ENCODE measurements at regions not wholly inside any gene's neighbourhood (a gene's known extent, or its start where the extent isn't known, plus 50 kb on each side); places are given as distances from the start of the nearest gene placed in this dataset.

DNA sequence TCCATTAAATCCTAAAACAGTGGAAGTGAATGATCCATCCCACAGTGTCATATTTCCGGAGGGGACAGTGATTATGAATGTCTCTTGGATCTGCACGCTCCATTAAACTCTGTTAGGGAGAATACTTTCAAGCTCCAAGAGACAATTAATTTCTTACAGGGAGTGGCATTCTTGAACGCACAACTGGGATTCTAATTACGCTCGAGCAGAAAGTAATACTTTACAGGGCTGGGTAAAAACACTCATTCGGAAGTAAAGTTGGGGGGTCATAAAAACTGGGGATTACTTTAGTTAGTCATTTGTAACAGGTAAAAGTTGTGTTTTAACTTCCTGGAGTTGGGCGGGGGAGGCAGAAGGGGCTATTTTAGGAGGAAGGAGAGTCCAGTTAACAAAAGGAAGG, 151.8 kb downstream of the ZFP64 start:
- no peak for TF ChIP-seq CREB1 (IDR thresholded peaks at IDR 0.05; ENCODE audit: low read depth)
- TF ChIP-seq ZBTB7A (IDR thresholded peaks at IDR 0.05; ENCODE audit: low read depth), result no peak
- no peak for TF ChIP-seq EGR1 (IDR thresholded peaks at IDR 0.05)
- peak; percentile 45; the same call in 1 of the 2 replicates for TF ChIP-seq TEAD4 (IDR thresholded peaks at IDR 0.05)
- TF ChIP-seq, protein P1, sequence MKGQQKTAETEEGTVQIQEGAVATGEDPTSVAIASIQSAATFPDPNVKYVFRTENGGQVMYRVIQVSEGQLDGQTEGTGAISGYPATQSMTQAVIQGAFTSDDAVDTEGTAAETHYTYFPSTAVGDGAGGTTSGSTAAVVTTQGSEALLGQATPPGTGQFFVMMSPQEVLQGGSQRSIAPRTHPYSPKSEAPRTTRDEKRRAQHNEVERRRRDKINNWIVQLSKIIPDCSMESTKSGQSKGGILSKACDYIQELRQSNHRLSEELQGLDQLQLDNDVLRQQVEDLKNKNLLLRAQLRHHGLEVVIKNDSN (IDR thresholded peaks at IDR 0.05), result no peak
- 0 out of 2 replicates have a peak, but pooled peaks have one; percentile 29 for TF ChIP-seq EP300 (IDR thresholded peaks at IDR 0.05; ENCODE audit: borderline replicate concordance)
- no peak for TF ChIP-seq FOXM1 (IDR thresholded peaks at IDR 0.05; ENCODE audit: borderline replicate concordance, low read depth)
- TF ChIP-seq TCF12 (IDR thresholded peaks at IDR 0.05; ENCODE audit: low read depth), result peak; percentile 46
- TF ChIP-seq YY1 (IDR thresholded peaks at IDR 0.05; ENCODE audit: low read depth), result no peak
- no peak for TF ChIP-seq CEBPB (IDR thresholded peaks at IDR 0.05)
- TF ChIP-seq RAD21 (IDR thresholded peaks at IDR 0.05; ENCODE audit: low read depth), result no peak
- TF ChIP-seq, protein P2, sequence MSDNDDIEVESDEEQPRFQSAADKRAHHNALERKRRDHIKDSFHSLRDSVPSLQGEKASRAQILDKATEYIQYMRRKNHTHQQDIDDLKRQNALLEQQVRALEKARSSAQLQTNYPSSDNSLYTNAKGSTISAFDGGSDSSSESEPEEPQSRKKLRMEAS (IDR thresholded peaks at IDR 0.05), result no peak
- TF ChIP-seq, protein P3, sequence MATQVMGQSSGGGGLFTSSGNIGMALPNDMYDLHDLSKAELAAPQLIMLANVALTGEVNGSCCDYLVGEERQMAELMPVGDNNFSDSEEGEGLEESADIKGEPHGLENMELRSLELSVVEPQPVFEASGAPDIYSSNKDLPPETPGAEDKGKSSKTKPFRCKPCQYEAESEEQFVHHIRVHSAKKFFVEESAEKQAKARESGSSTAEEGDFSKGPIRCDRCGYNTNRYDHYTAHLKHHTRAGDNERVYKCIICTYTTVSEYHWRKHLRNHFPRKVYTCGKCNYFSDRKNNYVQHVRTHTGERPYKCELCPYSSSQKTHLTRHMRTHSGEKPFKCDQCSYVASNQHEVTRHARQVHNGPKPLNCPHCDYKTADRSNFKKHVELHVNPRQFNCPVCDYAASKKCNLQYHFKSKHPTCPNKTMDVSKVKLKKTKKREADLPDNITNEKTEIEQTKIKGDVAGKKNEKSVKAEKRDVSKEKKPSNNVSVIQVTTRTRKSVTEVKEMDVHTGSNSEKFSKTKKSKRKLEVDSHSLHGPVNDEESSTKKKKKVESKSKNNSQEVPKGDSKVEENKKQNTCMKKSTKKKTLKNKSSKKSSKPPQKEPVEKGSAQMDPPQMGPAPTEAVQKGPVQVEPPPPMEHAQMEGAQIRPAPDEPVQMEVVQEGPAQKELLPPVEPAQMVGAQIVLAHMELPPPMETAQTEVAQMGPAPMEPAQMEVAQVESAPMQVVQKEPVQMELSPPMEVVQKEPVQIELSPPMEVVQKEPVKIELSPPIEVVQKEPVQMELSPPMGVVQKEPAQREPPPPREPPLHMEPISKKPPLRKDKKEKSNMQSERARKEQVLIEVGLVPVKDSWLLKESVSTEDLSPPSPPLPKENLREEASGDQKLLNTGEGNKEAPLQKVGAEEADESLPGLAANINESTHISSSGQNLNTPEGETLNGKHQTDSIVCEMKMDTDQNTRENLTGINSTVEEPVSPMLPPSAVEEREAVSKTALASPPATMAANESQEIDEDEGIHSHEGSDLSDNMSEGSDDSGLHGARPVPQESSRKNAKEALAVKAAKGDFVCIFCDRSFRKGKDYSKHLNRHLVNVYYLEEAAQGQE (IDR thresholded peaks at IDR 0.05; ENCODE audit: low read depth), result no peak

DNA sequence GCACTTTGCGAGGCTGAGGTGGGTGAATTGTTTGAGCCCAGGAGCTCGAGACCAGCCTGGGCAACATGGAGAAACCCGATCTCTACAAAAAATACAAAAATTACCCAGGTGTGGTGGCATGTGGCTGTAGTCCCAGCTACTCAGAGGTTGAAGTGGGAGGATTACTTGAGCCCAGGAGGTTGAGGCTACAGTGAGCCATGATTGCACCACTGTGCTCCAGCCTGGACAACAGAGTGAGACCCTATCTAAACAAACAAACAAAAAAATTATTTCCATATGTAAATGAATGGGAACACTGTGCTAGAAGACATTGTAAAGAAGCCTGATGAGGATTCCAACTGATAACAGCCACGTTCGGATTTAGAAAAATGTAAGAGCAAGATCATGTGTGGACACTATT, 154.2 kb downstream of the ZFP64 start:
- no peak for TF ChIP-seq TCF12 (IDR thresholded peaks at IDR 0.05; ENCODE audit: low read depth)
- TF ChIP-seq RAD21 (IDR thresholded peaks at IDR 0.05; ENCODE audit: low read depth), result no peak
- no peak for TF ChIP-seq NFIC (IDR thresholded peaks at IDR 0.05)
- TF ChIP-seq EGR1 (IDR thresholded peaks at IDR 0.05), result no peak

DNA sequence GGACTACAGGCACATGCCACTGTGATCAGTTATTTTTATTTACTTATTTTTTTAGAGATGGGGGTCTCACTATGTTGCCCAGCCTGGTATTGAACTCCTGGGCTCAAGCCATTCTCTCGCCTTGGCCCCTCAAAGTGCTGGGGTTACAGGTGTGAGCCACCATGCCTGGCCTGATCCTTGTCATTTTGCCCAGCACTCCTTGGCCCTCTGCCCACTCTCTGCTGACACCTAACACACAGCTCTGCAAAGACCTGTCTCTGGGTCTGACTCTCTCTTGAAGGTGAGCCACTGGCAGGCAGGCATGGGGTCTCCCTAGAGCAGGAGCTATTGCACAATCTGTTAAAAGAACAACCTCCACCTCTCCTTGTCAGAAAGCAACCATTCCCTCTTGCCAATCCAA, 155.6 kb downstream of the ZFP64 start:
- peak; percentile 49; the same call in 1 of the 2 replicates for TF ChIP-seq CEBPB (IDR thresholded peaks at IDR 0.05)
- no peak for TF ChIP-seq YY1 (IDR thresholded peaks at IDR 0.05; ENCODE audit: low read depth)

DNA sequence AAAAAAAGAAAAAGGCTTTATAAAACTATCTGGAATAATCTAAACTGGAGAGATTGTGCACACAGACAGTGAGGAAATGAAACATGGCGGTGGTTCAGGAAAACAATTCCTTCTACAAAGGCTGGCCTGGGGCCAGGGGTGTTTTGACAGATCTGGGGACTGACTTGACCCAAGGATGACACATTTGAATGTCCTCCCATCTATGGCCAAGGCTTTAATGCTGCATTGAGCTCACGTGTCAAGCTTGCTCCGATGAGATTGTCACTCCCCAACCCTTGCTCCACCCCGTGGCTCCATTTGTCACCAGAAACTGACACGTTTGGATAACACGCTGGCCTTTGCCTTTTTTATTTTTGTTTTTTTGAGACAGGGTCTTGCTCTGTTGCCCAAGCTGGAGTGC, 156.1 kb downstream of the ZFP64 start:
- no peak for TF ChIP-seq EP300 (IDR thresholded peaks at IDR 0.05; ENCODE audit: borderline replicate concordance)
- TF ChIP-seq, protein P3 (IDR thresholded peaks at IDR 0.05; ENCODE audit: low read depth), result no peak
- TF ChIP-seq CEBPB (IDR thresholded peaks at IDR 0.05), result no peak
- TF ChIP-seq, protein P2 (IDR thresholded peaks at IDR 0.05), result no peak
- TF ChIP-seq TCF12 (IDR thresholded peaks at IDR 0.05; ENCODE audit: low read depth), result no peak

DNA sequence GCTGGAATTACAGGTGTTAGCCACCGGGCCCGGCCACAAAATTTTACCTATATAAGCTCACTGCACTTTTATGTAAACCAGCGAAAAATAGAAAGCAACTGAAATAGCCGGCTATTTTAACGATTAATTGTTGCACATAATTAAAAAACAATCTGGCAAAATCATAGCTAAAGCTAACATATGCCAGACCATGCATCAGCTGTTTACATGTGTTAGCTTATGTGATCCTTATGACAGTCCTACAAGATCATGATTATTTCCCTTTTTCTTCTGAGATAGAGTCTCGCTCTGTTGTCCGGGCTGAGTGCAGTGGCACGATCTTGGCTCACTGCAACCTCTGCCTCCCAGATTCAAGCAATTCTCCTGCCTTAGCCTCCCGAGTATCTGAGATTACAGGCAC, 157.0 kb downstream of the ZFP64 start:
- TF ChIP-seq ZBTB7A (IDR thresholded peaks at IDR 0.05; ENCODE audit: low read depth) (no peak), EP300 (IDR thresholded peaks at IDR 0.05; ENCODE audit: borderline replicate concordance) (no peak), EGR1 (IDR thresholded peaks at IDR 0.05) (no peak), YY1 (IDR thresholded peaks at IDR 0.05; ENCODE audit: low read depth) (no peak), NFIC (IDR thresholded peaks at IDR 0.05) (no peak), RAD21 (IDR thresholded peaks at IDR 0.05; ENCODE audit: low read depth) (no peak), TCF12 (IDR thresholded peaks at IDR 0.05; ENCODE audit: low read depth) (no peak), CREB1 (IDR thresholded peaks at IDR 0.05; ENCODE audit: low read depth) (no peak)
- TF ChIP-seq, protein P1 (IDR thresholded peaks at IDR 0.05), result no peak
- TF ChIP-seq, protein P3 (IDR thresholded peaks at IDR 0.05; ENCODE audit: low read depth), result no peak
- TF ChIP-seq, protein P2 (IDR thresholded peaks at IDR 0.05), result no peak

Measured in Ishikawa (cell line).